ENCODE measurements at regions not wholly inside any gene's neighbourhood (a gene's known extent, or its start where the extent isn't known, plus 50 kb on each side); places are given as distances from the start of the nearest gene placed in this dataset.

DNA sequence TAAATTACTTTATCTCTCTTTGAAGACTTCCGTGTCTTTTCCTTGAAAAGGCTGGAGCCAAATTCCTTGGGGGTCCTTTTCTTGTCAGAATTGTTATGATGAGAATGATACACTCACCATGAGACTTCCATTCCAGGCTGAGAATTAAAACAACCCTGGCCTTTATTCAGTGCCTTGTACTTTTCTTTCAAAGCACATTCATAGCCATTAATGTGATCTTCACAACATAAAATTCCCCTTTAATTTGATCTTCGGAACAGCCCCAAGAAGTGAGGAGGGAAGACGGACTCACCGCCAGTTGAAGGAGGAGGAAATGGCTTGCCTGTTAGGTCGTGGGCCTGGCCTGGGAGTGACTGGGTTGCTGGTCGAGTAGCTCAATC lies 127.3 kb downstream of the DDX1 start:
- H3K27ac Mint-ChIP-seq (ENCODE audit: unreplicated experiment) = no peak overlapping the region
- H3K36me3 Mint-ChIP-seq (ENCODE audit: unreplicated experiment) = no peaks in the 10 kb centered on the region
- H3K4me3 Mint-ChIP-seq (ENCODE audit: unreplicated experiment) = no peak overlapping the region
- no peak for TF ChIP-seq CTCF (IDR thresholded peaks at IDR 0.05; ENCODE audit: partially characterized antibody, unreplicated experiment)
- DNase-seq = no peak
- H3K4me1 Mint-ChIP-seq (ENCODE audit: low read depth, unreplicated experiment) = peaks cover 4% of the 10 kb centered on the region
- peaks cover 5% of the 10 kb centered on the region for H3K27me3 Mint-ChIP-seq (ENCODE audit: unreplicated experiment)
- H3K9me3 Mint-ChIP-seq (ENCODE audit: unreplicated experiment) = no peaks in the 10 kb centered on the region

DNA sequence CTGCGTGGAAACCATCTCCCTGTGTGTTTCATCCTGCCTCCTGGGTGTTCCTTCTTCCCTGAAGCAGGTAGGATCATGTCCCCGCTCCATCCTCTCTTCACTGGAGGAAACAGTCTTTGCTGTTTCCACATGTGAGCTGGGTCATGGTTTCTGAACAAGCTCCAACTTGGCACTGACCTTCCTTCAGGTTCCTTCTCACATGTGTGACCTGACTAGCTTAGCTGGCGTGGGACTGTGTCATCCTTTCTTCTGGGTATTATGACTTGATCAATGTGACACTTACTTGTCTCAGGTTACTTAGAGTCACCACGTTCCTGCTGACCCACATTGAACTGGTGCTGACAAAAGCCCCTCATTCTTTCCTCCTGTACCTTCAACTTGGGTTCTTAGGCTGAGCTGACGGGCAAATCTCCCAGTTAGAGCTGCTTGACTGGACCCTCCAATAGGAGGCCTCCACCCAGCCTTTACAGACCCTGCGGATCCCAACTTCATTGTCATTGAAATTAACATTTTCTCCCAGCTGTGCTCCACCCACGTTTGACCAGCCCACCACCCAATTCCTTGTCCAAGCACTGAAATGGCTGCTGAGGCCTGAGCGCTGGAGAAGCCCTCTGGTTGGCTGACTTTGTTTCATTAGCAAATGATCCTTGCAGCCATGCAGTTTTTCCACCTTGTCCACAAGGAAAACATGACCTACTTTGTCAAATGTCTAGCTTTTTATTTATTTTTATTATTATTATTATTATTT lies 128.1 kb downstream of the DDX1 start:
- Mint-ChIP-seq H3K27ac (ENCODE audit: unreplicated experiment) (no peak overlapping the region), H3K27me3 (ENCODE audit: unreplicated experiment) (peaks cover 5% of the 10 kb centered on the region), H3K4me3 (ENCODE audit: unreplicated experiment) (no peak overlapping the region)

GRCh38 chr2:15720561-15721307 lies 129.1 kb downstream of the DDX1 start:
- TF ChIP-seq CTCF (IDR thresholded peaks at IDR 0.05; ENCODE audit: partially characterized antibody, unreplicated experiment) = no peak
- Mint-ChIP-seq H3K27me3 (ENCODE audit: unreplicated experiment) (peaks cover 5% of the 10 kb centered on the region), H3K4me1 (ENCODE audit: low read depth, unreplicated experiment) (peaks cover 4% of the 10 kb centered on the region), H3K36me3 (ENCODE audit: unreplicated experiment) (no peaks in the 10 kb centered on the region), H3K4me3 (ENCODE audit: unreplicated experiment) (no peak overlapping the region), H3K9me3 (ENCODE audit: unreplicated experiment) (no peaks in the 10 kb centered on the region), H3K27ac (ENCODE audit: unreplicated experiment) (no peak overlapping the region)
- no peak for DNase-seq

More for the DNA sequence above, 128.1 kb downstream of the DDX1 start:
- peaks cover 4% of the 10 kb centered on the region for H3K4me1 Mint-ChIP-seq (ENCODE audit: low read depth, unreplicated experiment)
- no peak for TF ChIP-seq CTCF (IDR thresholded peaks at IDR 0.05; ENCODE audit: partially characterized antibody, unreplicated experiment)
- no peak for DNase-seq
- H3K9me3 Mint-ChIP-seq (ENCODE audit: unreplicated experiment) = no peaks in the 10 kb centered on the region
- H3K36me3 Mint-ChIP-seq (ENCODE audit: unreplicated experiment) = no peaks in the 10 kb centered on the region

DNA sequence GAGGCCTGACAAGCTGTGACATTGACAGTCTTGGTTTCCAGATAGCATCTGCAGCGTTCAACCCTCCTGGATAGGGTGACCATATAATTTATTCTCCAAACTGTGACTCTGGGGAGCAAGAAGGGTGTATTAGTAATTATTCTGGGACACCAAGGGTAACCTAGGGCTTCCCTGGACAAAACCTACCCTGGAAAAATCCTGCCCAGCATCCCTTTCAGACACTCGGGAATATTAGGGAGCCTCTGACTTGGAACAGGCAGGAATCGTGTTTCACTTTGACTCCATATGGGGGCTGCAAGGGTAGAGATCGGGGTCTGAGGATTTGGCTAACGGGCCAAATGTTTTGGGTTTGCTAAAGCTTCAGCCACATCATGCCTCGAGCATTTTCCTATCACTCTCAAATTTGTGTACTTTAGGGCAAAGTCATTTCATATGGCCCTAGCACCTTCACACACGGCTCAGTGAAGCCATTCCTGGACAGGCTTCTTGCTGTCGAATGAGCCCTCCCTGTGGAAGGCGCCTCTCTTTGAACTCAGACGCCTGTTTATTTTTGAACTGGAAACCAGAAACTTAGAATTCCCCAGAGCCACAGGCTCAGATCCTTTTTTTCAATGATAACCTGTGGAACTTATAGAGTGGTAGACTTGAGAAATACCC lies 129.9 kb downstream of the DDX1 start:
- Mint-ChIP-seq H3K27ac (ENCODE audit: unreplicated experiment) (no peak overlapping the region), H3K36me3 (ENCODE audit: unreplicated experiment) (no peaks in the 10 kb centered on the region), H3K4me1 (ENCODE audit: low read depth, unreplicated experiment) (peaks cover 4% of the 10 kb centered on the region), H3K27me3 (ENCODE audit: unreplicated experiment) (peaks cover 3% of the 10 kb centered on the region), H3K9me3 (ENCODE audit: unreplicated experiment) (no peaks in the 10 kb centered on the region), H3K4me3 (ENCODE audit: unreplicated experiment) (no peak overlapping the region)
- DNase-seq = no peak
- TF ChIP-seq CTCF (IDR thresholded peaks at IDR 0.05; ENCODE audit: partially characterized antibody, unreplicated experiment) = no peak
